Kidney epithelial cell (primary cell): ENCODE measurements at regions not wholly inside any gene's neighbourhood (a gene's known extent, or its start where the extent isn't known, plus 50 kb on each side); places are given as distances from the start of the nearest gene placed in this dataset.
"Not testable (repeated sequence)": the region's sequence is repeated elsewhere in the genome, so short reads cannot be mapped to it uniquely, and the experiment has no call there.

Source experiments
- DNase-seq: peaks from one replicate; pipeline ENCODE4 v3.0.0-alpha.2; 2010; ENCODE audit warnings: low read depth
- H3K27me3 ChIP-seq: 2 replicates; pipeline ENCODE4 v1.6.0; 2011; ENCODE audit warnings: low read length; ENCODE audit not compliant: control insufficient read depth, insufficient read depth
- H3K36me3 ChIP-seq: 2 replicates; pipeline ENCODE4 v1.5.1; 2011; ENCODE audit warnings: low read length; ENCODE audit not compliant: control insufficient read depth, insufficient read depth
- H3K4me3 ChIP-seq: 2 replicates; pipeline ENCODE4 v1.5.1; 2011; ENCODE audit warnings: low read depth, mild to moderate bottlenecking, control low read depth, low read length
- CTCF ChIP-seq: IDR thresholded peaks from 2 replicates; pipeline ENCODE4 v1.5.1; 2011; ENCODE audit warnings: mild to moderate bottlenecking, moderate library complexity, low read length, control low read depth, inconsistent platforms; ENCODE audit not compliant: insufficient read depth, poor library complexity, severe bottlenecking

GRCh38 chr13:64078480-64078936 lies 2662.9 kb upstream of the PCDH20 start:
- H3K36me3 ChIP-seq, result no peaks in the 10 kb centered on the region
- H3K4me3 ChIP-seq, result no peak overlapping the region
- H3K27me3 ChIP-seq, result no peaks in the 10 kb centered on the region
- no peak for DNase-seq
- no peak for TF ChIP-seq CTCF

- TF ChIP-seq CTCF, result no peak
- DNase-seq, result no peak
- no peaks in the 10 kb centered on the region for H3K36me3 ChIP-seq
- H3K27me3 ChIP-seq, result no peaks in the 10 kb centered on the region
- no peak overlapping the region for H3K4me3 ChIP-seq
Measured at GRCh38 chr13:64078025-64078424, 2662.4 kb upstream of the PCDH20 start.

- not testable (repeated sequence) for H3K36me3 ChIP-seq, H3K4me3 ChIP-seq, DNase-seq, H3K27me3 ChIP-seq
Measured at GRCh38 chr13:64077132-64077835, 2661.6 kb upstream of the PCDH20 start.

GRCh38 chr13:64075543-64076271 lies 2660.1 kb upstream of the PCDH20 start:
- no peak for TF ChIP-seq CTCF
- no peak for DNase-seq
- H3K27me3 ChIP-seq, result no peaks in the 10 kb centered on the region
- no peaks in the 10 kb centered on the region for H3K36me3 ChIP-seq
- H3K4me3 ChIP-seq, result no peak overlapping the region

- H3K4me3 ChIP-seq, result no peak overlapping the region
- H3K36me3 ChIP-seq, result no peaks in the 10 kb centered on the region
- H3K27me3 ChIP-seq, result no peaks in the 10 kb centered on the region
- TF ChIP-seq CTCF, result no peak
- DNase-seq, result no peak
Measured at GRCh38 chr13:64074971-64075474, 2659.4 kb upstream of the PCDH20 start.

- Histone ChIP-seq H3K36me3 (no peaks in the 10 kb centered on the region), H3K27me3 (no peaks in the 10 kb centered on the region), H3K4me3 (no peak overlapping the region)
- TF ChIP-seq CTCF, result no peak
- DNase-seq, result no peak
Measured at GRCh38 chr13:64073203-64073602, 2657.6 kb upstream of the PCDH20 start.
